ENCODE measurements at regions not wholly inside any gene's neighbourhood (a gene's known extent, or its start where the extent isn't known, plus 50 kb on each side); places are given as distances from the start of the nearest gene placed in this dataset.

DNA sequence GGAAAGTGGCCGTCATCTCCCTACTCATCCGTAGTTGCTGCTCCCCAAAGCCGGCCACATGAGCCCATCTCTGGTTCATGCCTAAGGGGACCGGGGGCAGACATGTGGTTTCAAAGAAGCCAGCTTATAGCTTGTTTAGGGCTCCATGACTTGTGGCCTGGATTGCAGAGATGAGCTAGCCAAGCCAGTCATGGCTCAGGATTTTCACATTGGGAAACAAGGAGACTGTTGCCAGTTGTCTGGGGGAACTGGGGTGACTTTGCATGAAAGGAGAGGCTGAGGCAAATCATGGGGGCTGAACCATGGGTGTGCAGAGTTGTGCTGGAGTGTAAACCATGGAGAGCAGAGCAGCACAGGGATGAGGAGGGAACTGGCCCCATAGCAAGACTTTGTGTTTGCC lies 183.0 kb upstream of the APCDD1 start:
- H3K9me3 ChIP-seq: no peaks in the 10 kb centered on the region
- peaks cover 8% of the 10 kb centered on the region for H3K4me1 Mint-ChIP-seq (ENCODE audit: low read depth, unreplicated experiment)
- ChIA-PET POLR2A (no interaction called here), CTCF (no interaction called here)
- no peak overlapping the region for H3K27ac Mint-ChIP-seq (ENCODE audit: unreplicated experiment)
- no peak overlapping the region for H3K4me3 ChIP-seq (ENCODE audit: low read depth, low read length)
- H3K9me3 Mint-ChIP-seq (ENCODE audit: unreplicated experiment): no peaks in the 10 kb centered on the region
- BruUV-seq (replicated peaks): no TSS peak
- TF ChIP-seq, protein P1, sequence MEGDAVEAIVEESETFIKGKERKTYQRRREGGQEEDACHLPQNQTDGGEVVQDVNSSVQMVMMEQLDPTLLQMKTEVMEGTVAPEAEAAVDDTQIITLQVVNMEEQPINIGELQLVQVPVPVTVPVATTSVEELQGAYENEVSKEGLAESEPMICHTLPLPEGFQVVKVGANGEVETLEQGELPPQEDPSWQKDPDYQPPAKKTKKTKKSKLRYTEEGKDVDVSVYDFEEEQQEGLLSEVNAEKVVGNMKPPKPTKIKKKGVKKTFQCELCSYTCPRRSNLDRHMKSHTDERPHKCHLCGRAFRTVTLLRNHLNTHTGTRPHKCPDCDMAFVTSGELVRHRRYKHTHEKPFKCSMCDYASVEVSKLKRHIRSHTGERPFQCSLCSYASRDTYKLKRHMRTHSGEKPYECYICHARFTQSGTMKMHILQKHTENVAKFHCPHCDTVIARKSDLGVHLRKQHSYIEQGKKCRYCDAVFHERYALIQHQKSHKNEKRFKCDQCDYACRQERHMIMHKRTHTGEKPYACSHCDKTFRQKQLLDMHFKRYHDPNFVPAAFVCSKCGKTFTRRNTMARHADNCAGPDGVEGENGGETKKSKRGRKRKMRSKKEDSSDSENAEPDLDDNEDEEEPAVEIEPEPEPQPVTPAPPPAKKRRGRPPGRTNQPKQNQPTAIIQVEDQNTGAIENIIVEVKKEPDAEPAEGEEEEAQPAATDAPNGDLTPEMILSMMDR (IDR thresholded peaks at IDR 0.05; ENCODE audit: insufficient read depth in 1 of 2, low read depth in 1 of 2, low read length in 1 of 2, severe bottlenecking in 1 of 2, unreplicated experiment in 1 of 2): no peak
- H3K4me1 ChIP-seq: no peaks in the 10 kb centered on the region
- no peaks in the 10 kb centered on the region for H3K36me3 Mint-ChIP-seq (ENCODE audit: insufficient read depth, unreplicated experiment)
- no peaks in the 10 kb centered on the region for H3K36me3 ChIP-seq (ENCODE audit: control insufficient read depth, insufficient read depth, low read length)
- no peaks in the 10 kb centered on the region for H3K27me3 ChIP-seq (replicated peaks; ENCODE audit: control insufficient read depth, insufficient read depth, low read length)
- no peak overlapping the region for H3K4me3 Mint-ChIP-seq (ENCODE audit: unreplicated experiment)
- H3K27me3 Mint-ChIP-seq (ENCODE audit: insufficient read depth, unreplicated experiment): peaks cover 4% of the 10 kb centered on the region
- no peak for DNase-seq
- intact Hi-C loops (cut with micrococcal nuclease; ENCODE audit: unreplicated experiment): no loop called here

GRCh38 chr18:10274301-10274700 lies 180.1 kb upstream of the APCDD1 start:
- Histone ChIP-seq H3K9me3 (no peaks in the 10 kb centered on the region), H3K4me1 (no peaks in the 10 kb centered on the region), H3K27me3 (replicated peaks; ENCODE audit: control insufficient read depth, insufficient read depth, low read length) (no peaks in the 10 kb centered on the region), H3K4me3 (ENCODE audit: low read depth, low read length) (no peak overlapping the region), H3K36me3 (ENCODE audit: control insufficient read depth, insufficient read depth, low read length) (no peaks in the 10 kb centered on the region)
- no peaks in the 10 kb centered on the region for H3K36me3 Mint-ChIP-seq (ENCODE audit: insufficient read depth, unreplicated experiment)
- POLR2A ChIA-PET: no interaction called here
- BruUV-seq (replicated peaks): no TSS peak
- no peak for DNase-seq
- no peaks in the 10 kb centered on the region for H3K9me3 Mint-ChIP-seq (ENCODE audit: unreplicated experiment)
- intact Hi-C loops (cut with micrococcal nuclease; ENCODE audit: unreplicated experiment): no loop called here
- no peak overlapping the region for H3K27ac Mint-ChIP-seq (ENCODE audit: unreplicated experiment)
- no peak overlapping the region for H3K4me3 Mint-ChIP-seq (ENCODE audit: unreplicated experiment)
- H3K27me3 Mint-ChIP-seq (ENCODE audit: insufficient read depth, unreplicated experiment): peaks cover 4% of the 10 kb centered on the region
- TF ChIP-seq, protein P1 (IDR thresholded peaks at IDR 0.05; ENCODE audit: insufficient read depth in 1 of 2, low read depth in 1 of 2, low read length in 1 of 2, severe bottlenecking in 1 of 2, unreplicated experiment in 1 of 2): no peak
- peaks cover 8% of the 10 kb centered on the region for H3K4me1 Mint-ChIP-seq (ENCODE audit: low read depth, unreplicated experiment)
- CTCF ChIA-PET: no interaction called here

- no peak overlapping the region for H3K4me3 Mint-ChIP-seq (ENCODE audit: unreplicated experiment)
- Histone ChIP-seq H3K4me1 (no peaks in the 10 kb centered on the region), H3K36me3 (ENCODE audit: control insufficient read depth, insufficient read depth, low read length) (no peaks in the 10 kb centered on the region), H3K9me3 (no peaks in the 10 kb centered on the region), H3K4me3 (ENCODE audit: low read depth, low read length) (no peak overlapping the region), H3K27me3 (replicated peaks; ENCODE audit: control insufficient read depth, insufficient read depth, low read length) (no peaks in the 10 kb centered on the region)
- ChIA-PET POLR2A (no interaction called here), CTCF (no interaction called here)
- peaks cover 4% of the 10 kb centered on the region for H3K27me3 Mint-ChIP-seq (ENCODE audit: insufficient read depth, unreplicated experiment)
- no peaks in the 10 kb centered on the region for H3K36me3 Mint-ChIP-seq (ENCODE audit: insufficient read depth, unreplicated experiment)
- H3K9me3 Mint-ChIP-seq (ENCODE audit: unreplicated experiment): no peaks in the 10 kb centered on the region
- no peaks in the 10 kb centered on the region for H3K4me1 Mint-ChIP-seq (ENCODE audit: low read depth, unreplicated experiment)
- intact Hi-C loops (cut with micrococcal nuclease; ENCODE audit: unreplicated experiment): no loop called here
- no peak for DNase-seq
- TF ChIP-seq, protein P1 (IDR thresholded peaks at IDR 0.05; ENCODE audit: insufficient read depth in 1 of 2, low read depth in 1 of 2, low read length in 1 of 2, severe bottlenecking in 1 of 2, unreplicated experiment in 1 of 2): no peak
- no peak overlapping the region for H3K27ac Mint-ChIP-seq (ENCODE audit: unreplicated experiment)
- BruUV-seq (replicated peaks): no TSS peak
Observed at GRCh38 chr18:10275486-10275885, 178.9 kb upstream of the APCDD1 start.
